Body of pancreas (tissue), 4 donors: ENCODE measurements at regions not wholly inside any gene's neighbourhood (a gene's known extent, or its start where the extent isn't known, plus 50 kb on each side); places are given as distances from the start of the nearest gene placed in this dataset.

ENCODE experiments used
- POLR2A ChIP-seq, 3 donors: fragments of 450-650 bp; IDR thresholded peaks; one replicate each; pipeline ENCODE4 v1.6.1; 2016; ENCODE audit warnings: antibody characterized with exemption in 3 of 3, mild to moderate bottlenecking in 2 of 3
- TF ChIP-seq, protein P1 (sequence below), 7 experiments: fragments of 450-650 bp in 4 of 7; fragments of 200-600 bp in 3 of 7; sonication (generic) in 3 of 7; IDR thresholded peaks; one replicate each; pipeline ENCODE4 v1.5.1; 2016 to 2019; ENCODE audit warnings: antibody characterized with exemption in 7 of 7

DNA sequence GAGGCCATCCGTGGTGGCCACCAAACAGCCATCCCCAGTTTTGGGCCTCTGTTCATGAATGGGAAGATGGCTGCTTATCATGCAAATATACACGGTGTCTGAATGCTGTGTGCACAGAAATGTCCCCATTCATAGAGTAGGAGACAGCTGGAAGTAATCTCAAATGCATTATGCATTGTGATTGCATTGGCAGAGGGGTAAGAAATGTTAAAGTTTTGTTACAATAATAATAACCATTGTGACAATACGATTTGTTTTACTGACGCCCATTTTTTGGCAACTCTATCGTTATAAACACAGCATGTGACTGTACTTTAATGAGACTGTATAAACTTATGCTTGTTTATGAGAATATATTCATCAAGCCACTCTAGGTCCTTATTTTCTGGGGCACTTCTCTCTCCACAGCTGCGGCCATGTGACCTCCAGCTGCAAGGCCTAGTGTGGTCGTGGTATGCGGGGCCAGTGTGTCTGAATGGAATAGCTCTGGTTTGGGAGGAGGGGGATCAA, 474.3 kb downstream of the VRK1 start:
- TF ChIP-seq, protein P1, sequence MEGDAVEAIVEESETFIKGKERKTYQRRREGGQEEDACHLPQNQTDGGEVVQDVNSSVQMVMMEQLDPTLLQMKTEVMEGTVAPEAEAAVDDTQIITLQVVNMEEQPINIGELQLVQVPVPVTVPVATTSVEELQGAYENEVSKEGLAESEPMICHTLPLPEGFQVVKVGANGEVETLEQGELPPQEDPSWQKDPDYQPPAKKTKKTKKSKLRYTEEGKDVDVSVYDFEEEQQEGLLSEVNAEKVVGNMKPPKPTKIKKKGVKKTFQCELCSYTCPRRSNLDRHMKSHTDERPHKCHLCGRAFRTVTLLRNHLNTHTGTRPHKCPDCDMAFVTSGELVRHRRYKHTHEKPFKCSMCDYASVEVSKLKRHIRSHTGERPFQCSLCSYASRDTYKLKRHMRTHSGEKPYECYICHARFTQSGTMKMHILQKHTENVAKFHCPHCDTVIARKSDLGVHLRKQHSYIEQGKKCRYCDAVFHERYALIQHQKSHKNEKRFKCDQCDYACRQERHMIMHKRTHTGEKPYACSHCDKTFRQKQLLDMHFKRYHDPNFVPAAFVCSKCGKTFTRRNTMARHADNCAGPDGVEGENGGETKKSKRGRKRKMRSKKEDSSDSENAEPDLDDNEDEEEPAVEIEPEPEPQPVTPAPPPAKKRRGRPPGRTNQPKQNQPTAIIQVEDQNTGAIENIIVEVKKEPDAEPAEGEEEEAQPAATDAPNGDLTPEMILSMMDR (IDR thresholded peaks at IDR 0.05): no peak
- TF ChIP-seq POLR2A (IDR thresholded peaks at IDR 0.05): no peak
